HL-60 (cell line): ENCODE measurements at regions not wholly inside any gene's neighbourhood (a gene's known extent, or its start where the extent isn't known, plus 50 kb on each side); places are given as distances from the start of the nearest gene placed in this dataset.

Experiments used
- DNase-seq, 2 experiments: peaks; one replicate each; pipeline ENCODE4 v3.0.0-alpha.2; 2010 to 2020; ENCODE audit warnings: low read depth in 1 of 2, low spot score in 1 of 2
- H3K27ac ChIP-seq: fragments of 250-450 bp; sonication (Bioruptor Pico); replicated peaks from 2 replicates; pipeline ENCODE4 v1.5.1; 2020; ENCODE audit warnings: mild to moderate bottlenecking, moderate library complexity
- H3K27me3 ChIP-seq: fragments of 250-450 bp; sonication (Bioruptor Pico); 2 replicates; pipeline ENCODE4 v1.5.1; 2021; ENCODE audit warnings: mild to moderate bottlenecking, moderate library complexity; ENCODE audit not compliant: insufficient read depth, poor library complexity, severe bottlenecking
- H3K4me3 ChIP-seq: replicated peaks from 2 replicates; pipeline ENCODE4 v1.5.1; 2011; ENCODE audit warnings: mild to moderate bottlenecking, control low read depth, low read length; ENCODE audit not compliant: insufficient read depth
- GABPA ChIP-seq: IDR thresholded peaks from 2 replicates; pipeline ENCODE4 v1.6.1; 2012; ENCODE audit warnings: low read depth
- POLR2AphosphoS5 ChIP-seq: IDR thresholded peaks from 2 replicates; pipeline ENCODE4 v1.6.1; 2012; ENCODE audit warnings: low read depth
- SPI1 ChIP-seq: IDR thresholded peaks from 2 replicates; pipeline ENCODE4 v1.6.1; 2012; ENCODE audit warnings: low read depth, mild to moderate bottlenecking, borderline replicate concordance
- TF ChIP-seq, protein P1 (sequence below): IDR thresholded peaks from one replicate; pipeline ENCODE4 v1.5.1; 2011; ENCODE audit warnings: low read length, control low read depth, inconsistent platforms; ENCODE audit not compliant: insufficient read depth
- TF ChIP-seq, protein P2 (sequence below): IDR thresholded peaks from 2 replicates; pipeline ENCODE4 v1.6.1; 2012; ENCODE audit warnings: low read depth; ENCODE audit not compliant: insufficient replicate concordance

DNA sequence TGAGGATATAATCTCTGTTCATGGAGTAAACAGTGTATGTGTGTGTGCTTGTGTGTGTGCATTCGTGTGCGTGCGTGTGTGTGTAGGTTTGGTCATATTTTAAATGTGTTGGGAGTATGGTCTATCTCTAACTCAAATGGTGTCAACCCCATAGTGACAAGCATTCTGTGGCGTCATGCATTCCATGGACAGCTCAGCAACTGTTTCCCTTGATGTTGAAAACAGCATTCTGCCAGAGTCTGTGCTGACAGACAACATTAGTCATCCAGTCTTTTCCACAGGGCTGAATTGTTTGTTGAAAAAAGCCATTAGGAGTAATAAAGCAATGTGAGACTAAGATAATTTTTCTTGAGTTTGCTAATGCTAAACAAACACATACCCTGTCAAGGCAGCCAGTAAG is 706.6 kb downstream of the PCDH19 start:
- DNase-seq = no peak
- TF ChIP-seq POLR2AphosphoS5 = no peak
- no peak for TF ChIP-seq GABPA
- TF ChIP-seq, protein P1, sequence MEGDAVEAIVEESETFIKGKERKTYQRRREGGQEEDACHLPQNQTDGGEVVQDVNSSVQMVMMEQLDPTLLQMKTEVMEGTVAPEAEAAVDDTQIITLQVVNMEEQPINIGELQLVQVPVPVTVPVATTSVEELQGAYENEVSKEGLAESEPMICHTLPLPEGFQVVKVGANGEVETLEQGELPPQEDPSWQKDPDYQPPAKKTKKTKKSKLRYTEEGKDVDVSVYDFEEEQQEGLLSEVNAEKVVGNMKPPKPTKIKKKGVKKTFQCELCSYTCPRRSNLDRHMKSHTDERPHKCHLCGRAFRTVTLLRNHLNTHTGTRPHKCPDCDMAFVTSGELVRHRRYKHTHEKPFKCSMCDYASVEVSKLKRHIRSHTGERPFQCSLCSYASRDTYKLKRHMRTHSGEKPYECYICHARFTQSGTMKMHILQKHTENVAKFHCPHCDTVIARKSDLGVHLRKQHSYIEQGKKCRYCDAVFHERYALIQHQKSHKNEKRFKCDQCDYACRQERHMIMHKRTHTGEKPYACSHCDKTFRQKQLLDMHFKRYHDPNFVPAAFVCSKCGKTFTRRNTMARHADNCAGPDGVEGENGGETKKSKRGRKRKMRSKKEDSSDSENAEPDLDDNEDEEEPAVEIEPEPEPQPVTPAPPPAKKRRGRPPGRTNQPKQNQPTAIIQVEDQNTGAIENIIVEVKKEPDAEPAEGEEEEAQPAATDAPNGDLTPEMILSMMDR = no peak
- TF ChIP-seq SPI1 = no peak
- TF ChIP-seq, protein P2, sequence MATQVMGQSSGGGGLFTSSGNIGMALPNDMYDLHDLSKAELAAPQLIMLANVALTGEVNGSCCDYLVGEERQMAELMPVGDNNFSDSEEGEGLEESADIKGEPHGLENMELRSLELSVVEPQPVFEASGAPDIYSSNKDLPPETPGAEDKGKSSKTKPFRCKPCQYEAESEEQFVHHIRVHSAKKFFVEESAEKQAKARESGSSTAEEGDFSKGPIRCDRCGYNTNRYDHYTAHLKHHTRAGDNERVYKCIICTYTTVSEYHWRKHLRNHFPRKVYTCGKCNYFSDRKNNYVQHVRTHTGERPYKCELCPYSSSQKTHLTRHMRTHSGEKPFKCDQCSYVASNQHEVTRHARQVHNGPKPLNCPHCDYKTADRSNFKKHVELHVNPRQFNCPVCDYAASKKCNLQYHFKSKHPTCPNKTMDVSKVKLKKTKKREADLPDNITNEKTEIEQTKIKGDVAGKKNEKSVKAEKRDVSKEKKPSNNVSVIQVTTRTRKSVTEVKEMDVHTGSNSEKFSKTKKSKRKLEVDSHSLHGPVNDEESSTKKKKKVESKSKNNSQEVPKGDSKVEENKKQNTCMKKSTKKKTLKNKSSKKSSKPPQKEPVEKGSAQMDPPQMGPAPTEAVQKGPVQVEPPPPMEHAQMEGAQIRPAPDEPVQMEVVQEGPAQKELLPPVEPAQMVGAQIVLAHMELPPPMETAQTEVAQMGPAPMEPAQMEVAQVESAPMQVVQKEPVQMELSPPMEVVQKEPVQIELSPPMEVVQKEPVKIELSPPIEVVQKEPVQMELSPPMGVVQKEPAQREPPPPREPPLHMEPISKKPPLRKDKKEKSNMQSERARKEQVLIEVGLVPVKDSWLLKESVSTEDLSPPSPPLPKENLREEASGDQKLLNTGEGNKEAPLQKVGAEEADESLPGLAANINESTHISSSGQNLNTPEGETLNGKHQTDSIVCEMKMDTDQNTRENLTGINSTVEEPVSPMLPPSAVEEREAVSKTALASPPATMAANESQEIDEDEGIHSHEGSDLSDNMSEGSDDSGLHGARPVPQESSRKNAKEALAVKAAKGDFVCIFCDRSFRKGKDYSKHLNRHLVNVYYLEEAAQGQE = no peak

DNA sequence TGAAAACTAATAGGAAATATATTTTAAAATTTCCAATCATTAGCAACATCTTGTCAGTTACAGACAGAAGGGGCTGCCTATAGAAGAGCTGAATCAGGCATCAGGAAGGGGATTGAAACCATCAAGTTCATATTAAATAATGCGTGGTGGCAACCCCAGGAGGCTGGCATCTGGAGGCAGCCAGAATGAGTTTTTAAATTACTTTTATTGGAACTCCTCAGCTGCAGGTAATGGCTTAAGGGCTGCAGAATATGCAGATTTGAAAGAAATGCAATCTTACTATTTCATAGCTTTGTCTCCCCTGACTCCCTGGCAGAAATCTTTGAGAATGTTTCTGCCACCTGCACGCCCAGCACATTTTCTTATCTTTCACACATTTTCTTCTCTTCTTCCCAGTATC is 711.6 kb downstream of the PCDH19 start:
- H3K27ac ChIP-seq = no peak overlapping the region
- TF ChIP-seq, protein P1 = no peak
- TF ChIP-seq GABPA (no peak), POLR2AphosphoS5 (no peak), SPI1 (no peak)
- TF ChIP-seq, protein P2 = no peak
- H3K4me3 ChIP-seq = no peak overlapping the region
- no peaks in the 10 kb centered on the region for H3K27me3 ChIP-seq
- no peak for DNase-seq

More for the DNA sequence above, 706.6 kb downstream of the PCDH19 start:
- Histone ChIP-seq H3K27me3 (no peaks in the 10 kb centered on the region), H3K27ac (no peak overlapping the region), H3K4me3 (no peak overlapping the region)

DNA sequence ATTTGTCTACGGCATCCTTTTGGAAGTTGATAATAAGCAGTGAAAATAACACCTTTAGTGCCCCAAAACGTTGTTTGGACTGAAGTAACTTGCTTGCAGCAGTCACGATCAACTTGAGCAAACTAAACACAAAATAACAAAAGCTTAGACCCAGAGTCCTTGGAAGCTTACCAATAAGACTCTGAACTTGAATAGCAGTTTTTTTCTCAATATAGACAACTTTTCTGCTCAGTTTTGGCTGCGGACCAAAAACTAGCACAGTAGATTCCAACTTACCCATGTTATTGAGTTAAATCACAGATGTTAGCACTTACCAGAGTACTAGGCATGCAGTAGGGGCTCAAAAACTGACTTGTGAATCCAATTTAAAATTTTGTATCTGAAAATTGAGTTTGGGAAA is 746.9 kb downstream of the PCDH19 start:
- Histone ChIP-seq H3K27me3 (no peaks in the 10 kb centered on the region), H3K4me3 (no peak overlapping the region), H3K27ac (no peak overlapping the region)
- DNase-seq = no peak
- TF ChIP-seq, protein P1 = no peak

DNA sequence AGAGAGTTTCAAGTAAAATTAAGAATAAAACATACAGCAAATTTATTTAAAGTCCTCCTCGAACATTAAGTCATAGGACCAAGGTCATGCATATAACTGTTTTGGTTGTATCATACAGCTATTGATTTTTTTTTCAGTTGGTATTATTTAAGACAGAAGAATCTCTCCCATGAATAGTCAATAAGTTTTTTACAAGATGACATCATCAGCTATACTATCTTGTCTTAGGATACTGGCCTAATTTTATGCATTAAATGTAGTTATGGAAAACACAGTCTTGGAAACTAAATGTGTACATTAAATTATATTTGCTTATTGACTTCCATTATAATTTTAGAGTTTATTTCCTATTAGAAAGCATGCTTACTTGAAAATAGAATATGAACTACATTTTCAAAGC is 755.9 kb downstream of the PCDH19 start:
- Histone ChIP-seq H3K27me3 (no peaks in the 10 kb centered on the region), H3K4me3 (no peak overlapping the region), H3K27ac (no peak overlapping the region)
- DNase-seq = no peak
- TF ChIP-seq SPI1 (no peak), GABPA (no peak), POLR2AphosphoS5 (no peak)
- TF ChIP-seq, protein P1 = no peak
- TF ChIP-seq, protein P2 = no peak
